Dedifferentiated amniotic fluid mesenchymal stem cell (primary cell): ENCODE measurements at regions not wholly inside any gene's neighbourhood (a gene's known extent, or its start where the extent isn't known, plus 50 kb on each side); places are given as distances from the start of the nearest gene placed in this dataset.
A peak's percentile ranks its signal among the peaks of the same experiment; 100 is the strongest.
"Not testable (repeated sequence)": the region's sequence is repeated elsewhere in the genome, so short reads cannot be mapped to it uniquely, and the experiment has no call there.

Experiments
- DNase-seq: peaks from one replicate; pipeline ENCODE4 v3.0.0-alpha.2; 2016; ENCODE audit errors: extremely low spot score

GRCh38 chr4:28386776-28387175 lies 1526.1 kb downstream of the STIM2 start:
- no peak for DNase-seq

DNA sequence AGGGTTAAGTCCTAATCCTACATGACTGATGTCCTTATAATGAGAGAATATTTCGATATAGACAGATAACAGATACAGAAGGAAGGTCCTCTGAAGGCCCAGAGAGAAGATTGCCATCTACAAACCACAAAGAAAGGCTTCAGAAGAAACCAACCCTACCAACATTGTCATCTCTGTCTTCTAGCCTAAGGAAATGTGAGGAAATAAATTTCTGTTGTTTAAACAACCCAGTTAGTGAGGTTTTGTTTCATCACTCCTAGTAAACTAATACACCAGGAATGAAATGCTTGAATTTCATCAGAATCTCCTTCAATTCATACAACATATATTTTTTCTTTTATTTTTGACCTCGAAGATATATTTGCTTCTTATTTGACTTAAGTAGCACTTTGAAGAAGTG lies 1527.8 kb downstream of the STIM2 start:
- no peak for DNase-seq

DNA sequence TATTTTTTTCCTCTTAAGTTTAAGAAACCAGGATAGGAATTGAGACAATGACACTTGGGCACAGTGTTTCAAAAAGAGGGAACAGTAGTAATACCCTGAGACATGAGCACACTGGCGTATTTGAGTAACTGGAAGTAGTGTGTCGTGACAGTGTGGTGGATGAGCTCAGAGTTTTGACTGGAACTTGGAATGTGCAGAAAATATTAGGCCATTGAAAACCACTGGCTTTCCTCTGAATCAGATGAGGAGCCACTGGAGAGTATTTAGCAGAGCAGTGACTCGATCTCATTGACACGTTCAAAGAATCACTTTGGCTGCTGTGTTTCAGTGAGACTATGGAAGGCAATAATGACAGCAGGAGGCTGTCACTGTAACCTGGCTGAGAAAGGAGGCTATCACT lies 1531.2 kb downstream of the STIM2 start:
- no peak for DNase-seq

DNA sequence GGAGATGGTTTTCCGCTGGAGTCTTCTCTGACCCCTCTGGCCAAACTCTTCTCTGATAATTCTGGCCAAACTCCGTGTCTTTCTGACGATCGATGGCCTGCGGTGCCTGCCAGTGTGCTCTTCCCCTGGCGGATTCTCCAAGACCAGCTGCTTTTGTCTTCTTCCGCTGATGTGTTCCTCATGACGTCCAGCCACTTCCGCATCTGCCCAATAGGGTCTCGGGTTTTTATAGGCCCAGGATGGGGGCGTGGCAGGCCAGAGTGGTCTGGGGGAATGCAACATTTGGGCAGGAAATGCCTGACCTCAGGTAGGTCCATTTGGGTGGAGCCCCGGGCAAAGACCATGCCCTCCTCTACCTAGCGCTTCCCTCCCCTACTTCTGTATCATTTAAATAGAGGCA lies 1542.1 kb downstream of the STIM2 start:
- no peak for DNase-seq

DNA sequence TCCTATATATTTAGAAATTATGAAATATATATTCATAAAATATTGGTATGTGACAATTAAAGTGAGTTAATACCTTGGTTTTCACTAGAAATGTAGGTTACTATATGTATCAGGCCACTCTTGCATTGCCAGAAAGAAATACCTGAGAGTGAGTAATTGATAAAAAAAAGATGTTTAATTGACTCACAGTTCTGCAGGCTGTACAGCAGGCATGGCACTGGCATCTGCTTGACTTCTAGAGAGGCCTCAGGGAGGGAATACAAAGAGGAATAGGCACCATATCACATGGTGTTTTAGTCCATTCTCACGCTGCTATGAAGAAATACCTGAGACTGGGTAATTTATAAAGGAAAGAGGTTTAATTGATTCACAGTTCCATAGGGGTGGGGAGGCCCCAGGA lies 1560.6 kb downstream of the STIM2 start:
- no peak for DNase-seq

DNA sequence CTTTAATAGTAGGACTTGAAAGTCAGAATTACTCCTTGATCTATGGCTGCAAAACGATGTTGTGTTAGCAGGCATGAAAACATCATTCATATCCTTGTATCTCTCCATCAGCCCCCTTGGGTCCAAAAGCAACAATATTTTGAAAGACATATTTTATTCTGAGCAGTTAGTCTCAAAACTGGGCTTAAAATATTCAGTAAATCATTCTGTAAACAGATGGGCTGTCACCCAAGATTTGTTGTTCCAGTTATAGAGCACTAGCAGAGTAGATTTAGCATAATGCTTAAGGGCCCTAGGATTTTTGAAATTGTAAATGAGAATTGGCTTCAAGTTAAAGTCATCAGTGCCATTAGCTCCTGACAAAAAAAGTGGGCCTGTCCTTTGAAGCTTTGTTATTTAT lies 1565.6 kb downstream of the STIM2 start:
- DNase-seq: no peak

GRCh38 chr4:28427306-28428085 lies 1566.9 kb downstream of the STIM2 start:
- DNase-seq: no peak

GRCh38 chr4:28432348-28433025 lies 1571.8 kb downstream of the STIM2 start:
- no peak for DNase-seq

DNA sequence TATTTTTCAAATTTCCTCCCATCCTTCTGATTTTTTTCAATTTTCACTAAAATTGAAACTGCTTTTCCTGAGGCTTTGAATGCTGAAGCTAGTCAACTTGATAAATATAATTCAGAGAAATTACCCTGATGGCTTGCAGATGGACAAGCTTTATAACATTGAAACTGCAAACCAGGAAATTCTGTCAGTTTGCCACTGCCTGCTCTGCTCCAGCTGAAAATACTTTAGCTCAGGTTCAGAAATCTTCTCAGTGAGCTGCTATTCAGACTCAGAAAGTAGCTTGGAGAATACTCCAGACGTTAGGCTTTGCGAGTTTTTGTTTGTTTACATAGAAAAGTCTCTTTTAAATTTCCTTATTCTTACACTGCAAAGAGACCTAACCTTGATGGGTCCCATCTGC lies 1574.7 kb downstream of the STIM2 start:
- no peak for DNase-seq

GRCh38 chr4:28436191-28437080 lies 1575.8 kb downstream of the STIM2 start:
- DNase-seq: no peak

DNA sequence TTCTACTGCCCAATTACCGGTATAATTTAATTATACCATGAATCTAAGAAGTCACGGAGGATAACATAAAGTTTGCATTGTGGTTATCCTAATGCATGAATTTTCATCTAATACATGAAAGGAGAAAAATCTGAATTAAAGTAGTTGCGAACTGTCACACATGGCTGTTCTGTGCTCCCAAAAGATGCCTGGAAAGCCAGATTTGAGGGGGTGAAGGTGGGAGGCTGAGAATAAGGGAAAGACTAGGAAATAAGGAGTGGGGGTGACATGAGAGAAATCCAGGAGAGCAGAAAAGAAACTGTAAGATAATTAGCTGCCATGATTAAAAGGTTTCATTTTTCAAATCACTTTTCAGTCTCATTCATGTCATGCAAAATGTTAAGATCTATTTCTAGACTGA lies 1582.7 kb downstream of the STIM2 start:
- no peak for DNase-seq

DNA sequence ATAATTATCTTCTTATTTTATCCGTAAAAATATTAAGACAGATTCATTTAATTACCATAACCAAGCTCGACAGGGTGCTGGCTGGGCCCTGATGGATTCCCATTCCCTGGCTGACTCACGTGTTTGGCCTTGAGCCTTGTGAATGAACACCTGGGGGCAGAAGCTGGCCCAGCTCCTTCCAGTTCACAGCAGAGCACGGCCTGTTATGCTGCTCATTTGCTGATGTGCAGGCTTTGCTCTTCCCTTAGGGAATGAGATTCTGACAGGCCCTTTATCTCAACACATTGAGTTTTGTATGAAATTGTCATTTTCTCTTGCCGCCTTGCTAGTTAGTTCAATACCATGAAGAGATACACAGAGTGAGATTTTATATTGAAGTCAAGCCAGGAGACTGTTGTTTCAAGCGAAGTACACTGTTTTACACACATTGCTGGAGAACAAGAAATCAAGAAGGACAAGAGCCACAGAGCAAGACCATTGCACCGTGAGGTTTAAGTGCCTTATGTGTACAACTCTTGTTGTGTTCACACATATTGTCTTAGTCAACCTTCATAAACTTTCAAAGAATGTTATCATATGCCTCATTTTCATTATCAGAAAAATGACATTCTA lies 1583.3 kb downstream of the STIM2 start:
- no peak for DNase-seq

DNA sequence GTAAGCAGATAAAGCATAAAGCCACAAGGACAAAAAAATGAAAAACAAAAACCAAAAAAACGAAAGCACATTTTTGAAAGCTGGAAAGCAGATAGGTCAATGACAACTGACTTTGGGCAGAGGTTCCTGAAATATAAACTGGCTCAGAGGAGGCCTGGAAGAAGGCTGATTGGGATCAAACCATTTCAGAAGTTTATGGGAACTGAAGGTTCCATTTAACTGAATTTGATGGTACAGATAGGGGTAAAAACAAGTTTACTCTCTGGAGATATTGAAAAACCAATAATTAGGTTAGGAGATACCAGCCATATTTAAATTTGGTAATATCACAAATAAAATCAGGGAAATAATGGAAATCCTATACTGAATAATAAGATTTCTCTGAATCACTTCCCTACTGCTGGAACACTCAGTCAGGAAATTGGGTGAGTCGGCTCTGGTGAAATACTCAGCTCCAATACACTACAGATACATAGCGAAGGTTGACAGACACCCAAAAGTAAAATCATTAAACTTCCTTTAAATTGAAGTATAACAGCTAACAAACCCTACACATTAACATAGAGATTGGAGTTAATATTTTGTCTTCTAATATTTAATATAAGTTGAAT lies 1584.3 kb downstream of the STIM2 start:
- no peak for DNase-seq

GRCh38 chr4:28449085-28449484 lies 1588.4 kb downstream of the STIM2 start:
- DNase-seq: no peak

DNA sequence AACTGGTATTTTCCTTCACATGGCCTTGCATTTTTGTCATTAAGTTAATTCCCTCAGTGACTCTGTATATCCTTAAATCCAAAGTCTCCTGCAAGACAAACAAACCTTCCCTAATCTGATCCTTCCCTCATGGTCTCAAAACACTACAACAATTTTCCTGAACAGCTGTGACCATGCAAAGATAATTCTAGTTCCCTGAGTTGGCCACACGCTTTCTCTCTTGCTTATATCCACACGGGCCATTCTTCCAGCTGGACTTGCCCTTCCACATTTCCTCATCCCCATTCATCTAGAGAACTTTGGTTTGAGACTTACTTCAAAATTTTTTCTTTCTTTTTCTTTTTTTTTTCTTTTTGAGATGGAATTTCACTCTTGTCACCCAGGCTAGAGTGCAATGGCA lies 1590.7 kb downstream of the STIM2 start:
- DNase-seq: no peak

GRCh38 chr4:28462766-28463700 lies 1602.4 kb downstream of the STIM2 start:
- no peak for DNase-seq

DNA sequence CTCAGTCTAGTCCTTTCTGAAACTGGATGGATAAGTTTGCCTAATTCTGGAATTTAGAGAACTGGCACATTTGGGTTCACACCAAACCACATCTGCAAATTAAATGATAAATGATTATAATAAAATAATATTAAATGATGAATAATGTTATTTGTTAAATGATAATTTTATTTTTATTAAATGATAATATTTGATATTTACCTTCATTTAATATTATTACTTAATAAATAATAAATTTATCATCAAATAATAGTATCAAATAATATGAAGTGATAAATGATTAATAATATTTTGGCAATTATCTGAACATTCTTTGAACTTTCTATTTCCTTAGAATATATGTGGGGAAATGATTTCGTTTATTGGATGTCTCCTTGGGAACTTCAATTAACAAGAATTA lies 1604.2 kb downstream of the STIM2 start:
- no peak for DNase-seq

DNA sequence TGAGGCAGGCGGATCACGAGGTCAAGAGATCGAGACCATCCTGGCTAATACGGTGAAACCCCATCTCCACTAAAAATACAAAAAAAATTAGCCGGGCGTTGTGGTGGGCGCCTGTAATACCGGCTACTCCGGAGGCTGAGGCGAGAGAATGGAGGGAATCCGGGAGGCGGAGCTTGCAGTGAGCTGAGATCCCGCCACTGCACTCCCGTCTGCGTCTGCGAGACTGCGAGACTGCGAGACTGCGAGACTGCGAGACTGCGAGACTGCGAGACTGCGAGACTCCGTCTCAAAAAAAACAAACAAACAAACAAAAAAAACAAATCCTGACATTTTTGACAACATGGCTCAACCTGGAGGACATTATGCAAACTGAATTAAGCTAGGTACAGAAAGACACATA lies 1606.2 kb downstream of the STIM2 start:
- DNase-seq: not testable (repeated sequence)

DNA sequence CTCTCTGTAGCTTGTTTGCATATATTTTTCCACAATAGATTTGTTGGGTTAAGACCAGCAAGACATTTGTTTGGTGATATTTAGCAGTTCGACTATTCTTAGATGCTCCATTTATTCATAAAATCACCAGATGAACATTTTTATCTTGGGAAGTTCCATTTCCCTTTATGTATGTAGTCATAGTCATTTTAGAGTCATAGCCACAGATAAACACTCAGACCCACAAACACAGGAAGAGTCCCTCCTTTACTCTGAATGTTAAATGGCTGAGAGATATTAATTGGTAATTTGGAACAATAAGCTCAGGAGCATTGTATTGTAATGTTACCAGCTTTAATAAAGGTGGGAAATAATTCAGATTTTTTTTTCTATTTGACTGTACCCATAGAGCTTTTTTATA lies 1608.7 kb downstream of the STIM2 start:
- no peak for DNase-seq

GRCh38 chr4:28469886-28470285 lies 1609.2 kb downstream of the STIM2 start:
- peak; percentile 35 for DNase-seq

DNA sequence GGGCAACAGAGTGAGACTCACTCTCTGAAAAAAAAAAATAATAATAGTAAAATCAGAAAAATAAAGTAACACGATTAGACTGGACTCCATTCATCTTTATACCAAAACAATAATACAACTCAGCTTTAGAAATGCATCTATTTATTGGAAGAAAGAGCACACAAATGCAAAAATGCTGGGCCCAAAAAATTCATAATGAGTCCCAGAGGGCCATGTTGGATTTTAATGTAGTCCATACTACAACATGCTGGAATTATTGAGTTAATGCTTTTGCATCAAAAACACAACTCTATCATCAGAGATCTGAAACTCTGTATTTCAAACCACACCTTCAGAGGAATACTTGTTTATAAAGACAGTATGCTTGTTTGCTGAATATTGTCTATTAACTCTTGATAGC lies 1614.7 kb downstream of the STIM2 start:
- DNase-seq: no peak
